NCI-H146 treated with DMSO at 0.1 percent for 48 hours (cell line): ENCODE measurements at regions not wholly inside any gene's neighbourhood (a gene's known extent, or its start where the extent isn't known, plus 50 kb on each side); places are given as distances from the start of the nearest gene placed in this dataset.

ENCODE experiments used
- DNase-seq: peaks from one replicate; lab custom pipeline; 2025; ENCODE audit not compliant: unreplicated experiment; lab: John Stamatoyannopoulos, UW

GRCh38 chr18:57202881-57203280 is 56.0 kb downstream of the BOD1L2 start:
- no peak for DNase-seq

GRCh38 chr18:57205641-57206040 is 58.8 kb downstream of the BOD1L2 start:
- DNase-seq, result no peak

- DNase-seq, result no peak
Observed at GRCh38 chr18:57207124-57207916, 60.4 kb downstream of the BOD1L2 start.

GRCh38 chr18:57208047-57208446 is 61.2 kb downstream of the BOD1L2 start:
- peak; percentile 44 for DNase-seq

- peak; percentile 69 for DNase-seq
Observed at GRCh38 chr18:57209713-57210106, 62.8 kb downstream of the BOD1L2 start.

GRCh38 chr18:57210107-57210715 is 63.3 kb downstream of the BOD1L2 start:
- peak; percentile 81 for DNase-seq

- no peak for DNase-seq
Observed at GRCh38 chr18:57210716-57211411, 64.0 kb downstream of the BOD1L2 start.

- DNase-seq, result no peak
Observed at GRCh38 chr18:57211412-57211750, 64.5 kb downstream of the BOD1L2 start.

- no peak for DNase-seq
Observed at GRCh38 chr18:57211776-57212175, 64.9 kb downstream of the BOD1L2 start.

- DNase-seq, result no peak
Observed at GRCh38 chr18:57212678-57213077, 65.8 kb downstream of the BOD1L2 start.

- no peak for DNase-seq
Observed at GRCh38 chr18:57214976-57215375, 68.1 kb downstream of the BOD1L2 start.

- DNase-seq, result no peak
Observed at GRCh38 chr18:57218281-57218680, 71.4 kb downstream of the BOD1L2 start.

- DNase-seq, result no peak
Observed at GRCh38 chr18:57219964-57220363, 73.1 kb downstream of the BOD1L2 start.

- no peak for DNase-seq
Observed at GRCh38 chr18:57220480-57220879, 73.6 kb downstream of the BOD1L2 start.

- no peak for DNase-seq
Observed at GRCh38 chr18:57220930-57221483, 74.1 kb downstream of the BOD1L2 start.

GRCh38 chr18:57223144-57223870 is 76.4 kb downstream of the BOD1L2 start:
- no peak for DNase-seq

GRCh38 chr18:57230861-57231585 is 84.1 kb downstream of the BOD1L2 start:
- DNase-seq, result no peak

- DNase-seq, result no peak
Observed at GRCh38 chr18:57231864-57232263, 85.0 kb downstream of the BOD1L2 start.

GRCh38 chr18:57234346-57234745 is 87.5 kb downstream of the BOD1L2 start:
- no peak for DNase-seq

- no peak for DNase-seq
Observed at GRCh38 chr18:57241869-57242268, 95.0 kb downstream of the BOD1L2 start.

- DNase-seq, result peak; percentile 36
Observed at GRCh38 chr18:57242285-57242684, 95.4 kb downstream of the BOD1L2 start.
